Sigmoid colon (tissue), 4 donors: ENCODE measurements at regions not wholly inside any gene's neighbourhood (a gene's known extent, or its start where the extent isn't known, plus 50 kb on each side); places are given as distances from the start of the nearest gene placed in this dataset.

ENCODE experiments used
- CTCF ChIP-seq, 4 experiments: fragments of 450-650 bp in 3 of 4; fragments of 200-600 bp in 1 of 4; IDR thresholded peaks; one replicate each; pipeline ENCODE4 v1.5.1; 2016 to 2019; ENCODE audit warnings: antibody characterized with exemption in 4 of 4, mild to moderate bottlenecking in 3 of 4, moderate library complexity in 2 of 4
- EP300 ChIP-seq, 4 donors: sonication (generic); formaldehyde crosslinking; IDR thresholded peaks; one replicate each; pipeline ENCODE4 v1.6.1; 2017; ENCODE audit warnings: antibody characterized with exemption in 4 of 4
- POLR2A ChIP-seq, 2 donors: fragments of 450-650 bp; IDR thresholded peaks; one replicate each; pipeline ENCODE4 v1.6.1; 2016; ENCODE audit warnings: antibody characterized with exemption in 2 of 2, mild to moderate bottlenecking in 2 of 2, moderate library complexity in 2 of 2
- POLR2AphosphoS5 ChIP-seq, 4 donors: sonication (generic); formaldehyde crosslinking; IDR thresholded peaks; one replicate each; pipeline ENCODE4 v1.6.1; 2017; ENCODE audit warnings: antibody characterized with exemption in 4 of 4

DNA sequence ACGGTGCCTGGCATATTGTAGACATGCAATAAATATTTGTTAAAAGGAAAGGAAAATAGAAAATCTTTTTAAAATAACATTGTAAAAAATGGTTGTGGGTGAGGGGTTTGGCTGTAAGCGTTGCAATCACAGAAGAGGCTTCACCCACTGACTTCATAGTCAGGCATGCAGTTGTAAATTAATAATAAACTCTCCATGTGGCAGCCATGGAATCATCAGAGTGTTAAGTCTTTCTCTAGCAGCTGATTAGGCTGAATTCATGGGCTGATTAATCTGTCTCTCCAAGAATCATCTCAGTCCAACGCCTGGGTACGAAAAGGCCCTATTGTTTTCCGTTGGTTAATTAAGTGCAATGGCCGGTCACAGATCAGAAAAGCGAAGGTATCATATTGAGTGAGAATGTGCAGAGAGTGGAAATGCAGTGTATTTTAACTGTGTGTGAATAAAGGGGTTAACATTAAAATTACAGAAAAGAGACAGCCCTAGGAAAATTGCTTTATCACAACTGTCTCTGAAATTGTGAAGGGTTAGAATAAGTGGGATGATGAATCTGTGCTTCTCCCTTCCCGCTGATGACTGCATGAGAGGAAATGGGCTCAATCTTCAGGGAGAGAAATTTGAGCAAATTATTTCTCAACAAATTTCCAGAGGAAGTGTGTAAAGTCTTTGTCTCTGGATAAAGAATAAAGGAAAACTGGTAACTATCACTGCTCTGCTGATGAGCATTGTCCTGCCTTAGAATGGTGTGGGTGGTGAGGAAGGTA lies 269.0 kb downstream of the FAM76B start:
- TF ChIP-seq CTCF (IDR thresholded peaks at IDR 0.05) (no peak), POLR2A (IDR thresholded peaks at IDR 0.05) (no peak), POLR2AphosphoS5 (IDR thresholded peaks at IDR 0.05) (no peak), EP300 (IDR thresholded peaks at IDR 0.05) (no peak)
